A549 (cell line): ENCODE measurements at regions not wholly inside any gene's neighbourhood (a gene's known extent, or its start where the extent isn't known, plus 50 kb on each side); places are given as distances from the start of the nearest gene placed in this dataset.

Source experiments
- ATAC-seq, 2 experiments: fragments of 200-7000 bp in 1 of 2; fragments of >200 bp in 1 of 2; cut with Nextera tagmentation in 1 of 2; cut with Tn5 transposase in 1 of 2; 3 replicates each; pipeline versions ENCODE4 v1.8.0 to v1.9.1; 2018 to 2020; ENCODE audit warnings: mild to moderate bottlenecking in 1 of 2, moderate library complexity in 1 of 2
- CTCF ChIA-PET: fragments of 300-600 bp; sonication (Branson Sonifier 250); formaldehyde crosslinking; extraction: SDS; loops from one replicate; lab custom pipeline; 2021; ENCODE audit warnings: antibody characterized with exemption, inconsistent platforms; lab: Yijun Ruan, JAX
- POLR2A ChIA-PET: fragments of 350-600 bp; formaldehyde crosslinking; extraction: SDS; loops from one replicate; lab custom pipeline; 2021; ENCODE audit warnings: antibody characterized with exemption, inconsistent platforms; lab: Yijun Ruan, JAX
- DNase-seq, 2 experiments: peaks; one replicate each; pipeline versions ENCODE4 v3.0.0 to v3.0.0-alpha.2; 2011 to 2016; ENCODE audit warnings: low read depth in 1 of 2, low spot score in 1 of 2
- FAIRE-seq: peaks from 2 replicates; lab custom pipeline; 2011; peaks lifted over from hg19 to GRCh38; lab: Jason Lieb, UNC
- H3K27ac ChIP-seq, 2 experiments: fragments of >200 bp; sonication (Bioruptor Twin); formaldehyde crosslinking; 3 replicates each; pipeline ENCODE4 v1.5.1; 2016 to 2017
- H3K4me1 ChIP-seq: fragments of >200 bp; sonication (Bioruptor Twin); formaldehyde crosslinking; 3 replicates; pipeline ENCODE4 v1.6.1; 2016
- H3K4me2 ChIP-seq: fragments of >200 bp; sonication (Bioruptor Twin); formaldehyde crosslinking; 3 replicates; pipeline ENCODE4 v1.6.1; 2016
- H3K4me3 ChIP-seq: fragments of >200 bp; sonication (Bioruptor Twin); formaldehyde crosslinking; 3 replicates; pipeline ENCODE4 v1.5.1; 2016
- H3K9me3 ChIP-seq: fragments of >200 bp; sonication (Bioruptor Twin); formaldehyde crosslinking; 3 replicates; pipeline ENCODE4 v1.6.1; 2016
- CEBPB ChIP-seq, 2 experiments: fragments of >200 bp in 1 of 2; sonication (Bioruptor Twin) in 1 of 2; formaldehyde crosslinking in 1 of 2; IDR thresholded peaks; 2 replicates each; pipeline ENCODE4 v1.6.1; 2012 to 2016
- CTCF ChIP-seq: fragments of >200 bp; sonication (Bioruptor Twin); formaldehyde crosslinking; IDR thresholded peaks from 3 replicates; pipeline ENCODE4 v1.5.1; 2016
- ELK1 ChIP-seq: fragments of 150-350 bp; IDR thresholded peaks from 2 replicates; pipeline ENCODE4 v1.6.1; 2014; ENCODE audit warnings: low read depth, mild to moderate bottlenecking, low read length
- ESRRA ChIP-seq: fragments of 150-350 bp; IDR thresholded peaks from 2 replicates; pipeline ENCODE4 v1.6.1; 2014; ENCODE audit warnings: mild to moderate bottlenecking, low read length, borderline replicate concordance
- FOSB ChIP-seq: fragments of 250-450 bp; sonication (Bioruptor Pico); IDR thresholded peaks from 2 replicates; pipeline ENCODE4 v1.5.0; 2020; ENCODE audit warnings: mild to moderate bottlenecking, moderate library complexity
- FOSL2 ChIP-seq, 2 experiments: fragments of 450-650 bp in 1 of 2; fragments of >200 bp in 1 of 2; sonication (Bioruptor Twin) in 1 of 2; formaldehyde crosslinking; IDR thresholded peaks; 2 replicates each; pipeline versions ENCODE4 v1.5.0 to v1.6.1; 2016 to 2020; ENCODE audit warnings: mild to moderate bottlenecking in 1 of 2, moderate library complexity in 1 of 2
- HOXB13 ChIP-seq: fragments of 250-450 bp; sonication (Bioruptor Pico); IDR thresholded peaks from 2 replicates; pipeline ENCODE4 v1.5.0; 2020; ENCODE audit warnings: low read depth, mild to moderate bottlenecking, moderate library complexity
- JUNB ChIP-seq: fragments of >200 bp; sonication (Bioruptor Twin); formaldehyde crosslinking; IDR thresholded peaks from 2 replicates; pipeline ENCODE4 v1.6.1; 2016
- KDM1A ChIP-seq: fragments of 200-600 bp; sonication (generic); IDR thresholded peaks from 2 replicates; pipeline ENCODE4 v1.6.1; 2016; ENCODE audit warnings: low read depth, mild to moderate bottlenecking
- MAZ ChIP-seq: fragments of 150-350 bp; IDR thresholded peaks from 2 replicates; pipeline ENCODE4 v1.6.1; 2014; ENCODE audit warnings: antibody characterized with exemption, low read depth, low read length, borderline replicate concordance
- NFE2L2 ChIP-seq: fragments of 150-350 bp; conservative IDR thresholded peaks from 2 replicates; pipeline ENCODE4 v1.6.1; 2014; ENCODE audit warnings: low read length
- NR3C1 ChIP-seq: fragments of >200 bp; sonication (Bioruptor Twin); formaldehyde crosslinking; IDR thresholded peaks from 3 replicates; pipeline ENCODE4 v1.6.1; 2017
- PHF8 ChIP-seq: fragments of 200-600 bp; sonication (generic); IDR thresholded peaks from 2 replicates; pipeline ENCODE4 v1.6.1; 2016; ENCODE audit warnings: low read depth, mild to moderate bottlenecking, antibody characterized with exemption, moderate library complexity, borderline replicate concordance
- POLR2AphosphoS2 ChIP-seq: conservative IDR thresholded peaks from 2 replicates; pipeline ENCODE4 v1.6.1; 2012; ENCODE audit warnings: low read length, improper control_type of control experiment, inconsistent platforms
- RAD21 ChIP-seq, 2 experiments: fragments of >200 bp in 1 of 2; sonication (Bioruptor Twin) in 1 of 2; formaldehyde crosslinking in 1 of 2; IDR thresholded peaks in 1 of 2; conservative IDR thresholded peaks in 1 of 2; 2 replicates in 1 of 2; 3 replicates in 1 of 2; pipeline ENCODE4 v1.6.1; 2012 to 2018; ENCODE audit warnings: inconsistent platforms in 1 of 2
- RARB ChIP-seq: fragments of 250-450 bp; sonication (Bioruptor Pico); IDR thresholded peaks from 2 replicates; pipeline ENCODE4 v1.8.0; 2021; ENCODE audit warnings: mild to moderate bottlenecking, moderate library complexity
- RCOR1 ChIP-seq: fragments of 150-350 bp; IDR thresholded peaks from 2 replicates; pipeline ENCODE4 v1.6.1; 2014; ENCODE audit warnings: antibody characterized with exemption, low read length, low read depth
- REST ChIP-seq: fragments of 200-600 bp; sonication (generic); IDR thresholded peaks from 2 replicates; pipeline ENCODE4 v1.6.1; 2016; ENCODE audit warnings: antibody characterized with exemption, mild to moderate bottlenecking, moderate library complexity
- TP53 ChIP-seq: fragments of 250-450 bp; sonication (Bioruptor Pico); IDR thresholded peaks from 2 replicates; pipeline ENCODE4 v1.5.0; 2021; ENCODE audit warnings: mild to moderate bottlenecking, moderate library complexity
- WGBS: methylation state at CpG from one replicate; pipeline ENCODE4 v1.1.6; 2017; ENCODE audit errors: missing lambda C conversion rate; 5-methylcytosine and 5-hydroxymethylcytosine counted together
- TF ChIP-seq, protein P1 (sequence below): fragments of >200 bp; sonication (Bioruptor Twin); formaldehyde crosslinking; IDR thresholded peaks from 3 replicates; pipeline ENCODE4 v1.6.1; 2016
- TF ChIP-seq, protein P2 (sequence below): fragments of 450-650 bp; IDR thresholded peaks from 2 replicates; pipeline ENCODE4 v1.6.1; 2014; ENCODE audit warnings: antibody characterized with exemption
- TF ChIP-seq, protein P3 (sequence below): fragments of 250-450 bp; sonication (Bioruptor Pico); IDR thresholded peaks from 2 replicates; pipeline ENCODE4 v1.5.0; 2020; ENCODE audit warnings: low read depth, mild to moderate bottlenecking, moderate library complexity

- TF ChIP-seq ELK1 (no peak), NFE2L2 (no peak)
- TF ChIP-seq, all 56 proteins: peak for 0
Measured at GRCh38 chr6:1201547-1202200, 110.2 kb upstream of the FOXQ1 start (continued).

DNA sequence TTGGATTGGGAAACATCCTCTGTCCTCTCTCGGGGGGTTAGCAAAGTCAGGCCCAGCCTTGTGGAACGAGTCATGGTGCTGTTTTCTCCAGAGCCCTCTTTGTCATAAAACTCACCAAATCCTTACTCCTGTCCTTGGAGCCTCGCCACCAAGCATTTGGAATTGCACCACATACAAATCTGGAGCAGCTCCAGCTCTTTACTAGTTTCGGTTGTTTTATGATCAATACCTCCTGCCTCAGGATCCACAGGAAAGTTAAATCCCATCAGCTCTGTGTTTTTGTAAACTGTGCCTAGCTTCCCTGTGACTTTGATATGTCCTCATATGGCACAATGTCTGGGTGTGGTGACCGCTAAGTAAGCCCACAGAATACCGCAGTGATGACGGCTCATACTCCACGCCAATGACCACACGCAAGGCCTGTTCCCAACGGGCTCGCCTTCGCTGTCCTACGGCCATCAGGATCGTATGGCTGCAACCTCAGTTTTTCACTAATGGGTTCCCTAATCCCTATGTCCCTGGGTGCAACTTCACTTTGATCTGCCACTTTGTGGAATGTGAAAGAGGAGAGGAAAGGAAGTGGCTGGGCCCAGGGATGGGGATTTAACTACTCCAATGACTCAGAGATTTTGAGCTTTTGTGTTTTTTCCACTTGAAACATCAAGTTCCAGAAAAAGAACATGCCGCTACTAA lies 111.3 kb upstream of the FOXQ1 start:
- CTCF ChIA-PET = no interaction called here
- Histone ChIP-seq H3K27ac (no peak overlapping the region), H3K4me1 (no peaks in the 10 kb centered on the region), H3K4me2 (no peak overlapping the region), H3K9me3 (peaks cover under 1% of the 10 kb centered on the region; the same call in 1 of the 3 replicates), H3K4me3 (no peak overlapping the region)
- TF ChIP-seq CTCF (no peak), ELK1 (no peak), HOXB13 (CRISPR knock-in tag) (no peak), KDM1A (no peak), MAZ (no peak), FOSB (CRISPR knock-in tag) (no peak), NR3C1 (no peak), RCOR1 (no peak), RAD21 (conservative IDR thresholded peaks at IDR 0.05 in 1 of 2, IDR thresholded peaks at IDR 0.05 in 1 of 2) (no peak), POLR2AphosphoS2 (no peak), RARB (no peak), CEBPB (IDR thresholded peaks at IDR 0.05) (no peak), JUNB (no peak), FOSL2 (IDR thresholded peaks at IDR 0.05) (no peak), FOSL2 (CRISPR knock-in tag; IDR thresholded peaks at IDR 0.05) (no peak)
- TF ChIP-seq, protein P1, sequence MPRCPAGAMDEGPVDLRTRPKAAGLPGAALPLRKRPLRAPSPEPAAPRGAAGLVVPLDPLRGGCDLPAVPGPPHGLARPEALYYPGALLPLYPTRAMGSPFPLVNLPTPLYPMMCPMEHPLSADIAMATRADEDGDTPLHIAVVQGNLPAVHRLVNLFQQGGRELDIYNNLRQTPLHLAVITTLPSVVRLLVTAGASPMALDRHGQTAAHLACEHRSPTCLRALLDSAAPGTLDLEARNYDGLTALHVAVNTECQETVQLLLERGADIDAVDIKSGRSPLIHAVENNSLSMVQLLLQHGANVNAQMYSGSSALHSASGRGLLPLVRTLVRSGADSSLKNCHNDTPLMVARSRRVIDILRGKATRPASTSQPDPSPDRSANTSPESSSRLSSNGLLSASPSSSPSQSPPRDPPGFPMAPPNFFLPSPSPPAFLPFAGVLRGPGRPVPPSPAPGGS = no peak
- TF ChIP-seq, protein P2, sequence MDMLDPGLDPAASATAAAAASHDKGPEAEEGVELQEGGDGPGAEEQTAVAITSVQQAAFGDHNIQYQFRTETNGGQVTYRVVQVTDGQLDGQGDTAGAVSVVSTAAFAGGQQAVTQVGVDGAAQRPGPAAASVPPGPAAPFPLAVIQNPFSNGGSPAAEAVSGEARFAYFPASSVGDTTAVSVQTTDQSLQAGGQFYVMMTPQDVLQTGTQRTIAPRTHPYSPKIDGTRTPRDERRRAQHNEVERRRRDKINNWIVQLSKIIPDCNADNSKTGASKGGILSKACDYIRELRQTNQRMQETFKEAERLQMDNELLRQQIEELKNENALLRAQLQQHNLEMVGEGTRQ = no peak
- FAIRE-seq (no peak), DNase-seq (no peak), ATAC-seq (no peak)
- 81% methylated on average over 14 of the region's 15 CpGs for WGBS
- POLR2A ChIA-PET = no interaction called here

- TF ChIP-seq TP53 = no peak
- TF ChIP-seq ESRRA = no peak
- no peak for TF ChIP-seq HOXB13 (CRISPR knock-in tag)
- TF ChIP-seq REST = no peak
- TF ChIP-seq MAZ = no peak
- TF ChIP-seq, protein P3, sequence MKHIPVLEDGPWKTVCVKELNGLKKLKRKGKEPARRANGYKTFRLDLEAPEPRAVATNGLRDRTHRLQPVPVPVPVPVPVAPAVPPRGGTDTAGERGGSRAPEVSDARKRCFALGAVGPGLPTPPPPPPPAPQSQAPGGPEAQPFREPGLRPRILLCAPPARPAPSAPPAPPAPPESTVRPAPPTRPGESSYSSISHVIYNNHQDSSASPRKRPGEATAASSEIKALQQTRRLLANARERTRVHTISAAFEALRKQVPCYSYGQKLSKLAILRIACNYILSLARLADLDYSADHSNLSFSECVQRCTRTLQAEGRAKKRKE = no peak
- TF ChIP-seq PHF8 = no peak
- 76% methylated on average over 2 of the region's 2 CpGs for WGBS
- CTCF ChIA-PET = no interaction called here
- no peak overlapping the region for H3K27ac ChIP-seq
- no peaks in the 10 kb centered on the region for H3K4me1 ChIP-seq
- H3K4me3 ChIP-seq = no peak overlapping the region
- DNase-seq (no peak), ATAC-seq (no peak), FAIRE-seq (no peak)
- H3K9me3 ChIP-seq = peaks cover 5% of the 10 kb centered on the region; the same call in 1 of the 3 replicates
- H3K4me2 ChIP-seq = no peak overlapping the region
- POLR2A ChIA-PET = no interaction called here
Measured at GRCh38 chr6:1200081-1200408, 111.9 kb upstream of the FOXQ1 start.
